Lower leg skin (tissue), 3 donors: ENCODE measurements at regions not wholly inside any gene's neighbourhood (a gene's known extent, or its start where the extent isn't known, plus 50 kb on each side); places are given as distances from the start of the nearest gene placed in this dataset.
"Not testable (repeated sequence)": the region's sequence is repeated elsewhere in the genome, so short reads cannot be mapped to it uniquely, and the experiment has no call there.

Source experiments
- POLR2A ChIP-seq, 2 donors: fragments of 450-650 bp; IDR thresholded peaks; one replicate each; pipeline ENCODE4 v1.6.1; 2016 to 2017; ENCODE audit warnings: antibody characterized with exemption in 2 of 2, mild to moderate bottlenecking in 1 of 2, moderate library complexity in 1 of 2
- TF ChIP-seq, protein P1 (sequence below), 3 donors: fragments of 450-650 bp; IDR thresholded peaks; one replicate each; pipeline ENCODE4 v1.5.1; 2016; ENCODE audit warnings: antibody characterized with exemption in 3 of 3, mild to moderate bottlenecking in 3 of 3, moderate library complexity in 2 of 3

DNA sequence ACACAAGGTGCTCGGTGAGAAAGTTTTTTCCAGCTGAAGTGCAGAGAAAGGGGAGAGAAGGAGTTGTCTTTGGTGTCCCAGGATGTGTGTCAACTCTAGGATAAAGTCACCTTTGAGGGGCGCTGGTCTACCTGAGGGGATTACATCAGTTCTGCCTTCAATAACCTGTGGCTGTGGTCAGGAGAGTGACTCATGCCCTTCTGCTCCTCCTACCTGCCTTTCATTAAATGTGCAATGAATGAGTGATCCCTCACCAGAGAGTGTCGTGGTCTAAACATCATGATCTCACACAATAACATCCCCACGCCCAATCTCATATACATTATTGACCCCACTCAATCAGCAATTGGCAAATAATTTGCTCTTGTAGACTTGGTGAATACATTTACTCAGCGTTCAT lies 83.4 kb downstream of the OR4M2 start:
- TF ChIP-seq, protein P1, sequence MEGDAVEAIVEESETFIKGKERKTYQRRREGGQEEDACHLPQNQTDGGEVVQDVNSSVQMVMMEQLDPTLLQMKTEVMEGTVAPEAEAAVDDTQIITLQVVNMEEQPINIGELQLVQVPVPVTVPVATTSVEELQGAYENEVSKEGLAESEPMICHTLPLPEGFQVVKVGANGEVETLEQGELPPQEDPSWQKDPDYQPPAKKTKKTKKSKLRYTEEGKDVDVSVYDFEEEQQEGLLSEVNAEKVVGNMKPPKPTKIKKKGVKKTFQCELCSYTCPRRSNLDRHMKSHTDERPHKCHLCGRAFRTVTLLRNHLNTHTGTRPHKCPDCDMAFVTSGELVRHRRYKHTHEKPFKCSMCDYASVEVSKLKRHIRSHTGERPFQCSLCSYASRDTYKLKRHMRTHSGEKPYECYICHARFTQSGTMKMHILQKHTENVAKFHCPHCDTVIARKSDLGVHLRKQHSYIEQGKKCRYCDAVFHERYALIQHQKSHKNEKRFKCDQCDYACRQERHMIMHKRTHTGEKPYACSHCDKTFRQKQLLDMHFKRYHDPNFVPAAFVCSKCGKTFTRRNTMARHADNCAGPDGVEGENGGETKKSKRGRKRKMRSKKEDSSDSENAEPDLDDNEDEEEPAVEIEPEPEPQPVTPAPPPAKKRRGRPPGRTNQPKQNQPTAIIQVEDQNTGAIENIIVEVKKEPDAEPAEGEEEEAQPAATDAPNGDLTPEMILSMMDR (IDR thresholded peaks at IDR 0.05): not testable (repeated sequence)
- TF ChIP-seq POLR2A (IDR thresholded peaks at IDR 0.05): not testable (repeated sequence)
